ENCODE measurements at regions not wholly inside any gene's neighbourhood (a gene's known extent, or its start where the extent isn't known, plus 50 kb on each side); places are given as distances from the start of the nearest gene placed in this dataset.

GRCh38 chr12:124380796-124381455, 86.0 kb downstream of the RFLNA start:
- no peaks in the 10 kb centered on the region for H3K9me3 ChIP-seq
- no peak for TF ChIP-seq POLR2A (IDR thresholded peaks at IDR 0.05)
- TF ChIP-seq CTCF (IDR thresholded peaks at IDR 0.05), result no peak
- 44 to 54% (median 53%) methylated on average over 8 of the region's 8 CpGs for WGBS, 4 donors
- no peaks in the 10 kb centered on the region for H3K27me3 ChIP-seq
- H3K36me3 ChIP-seq, result peaks cover 0 to 81% (median 65%) of the 10 kb centered on the region in 9 donors
- peaks cover 21 to 78% (median 58%) of the 10 kb centered on the region in 12 donors for H3K4me1 ChIP-seq
- peak overlapping the region; percentile 74 to 96 (median 86) for H3K27ac ChIP-seq
- ATAC-seq (no peak), DNase-seq (no peak)
- intact Hi-C loops (cut with DNase I), result loop anchor here in 9 of 10 donors (1.0 to 10.0 kb wide), 12 partner anchors 12 to 386 kb away; partner anchors contain the start of gene NCOR2 (in 3 of the 9)
- H3K4me3 ChIP-seq, result no peak overlapping the region

GRCh38 chr12:124379938-124380754, 85.3 kb downstream of the RFLNA start:
- H3K36me3 ChIP-seq, result peaks cover 0 to 84% (median 68%) of the 10 kb centered on the region in 9 donors
- WGBS, 4 donors, result 6 to 12% (median 9%) methylated on average over 17 to 31 of the region's 31 CpGs

GRCh38 chr12:124379379-124379937, 84.6 kb downstream of the RFLNA start:
- intact Hi-C loops (cut with DNase I), result loop anchor here in 2 of 10 donors (1.0 to 10.0 kb wide), 3 partner anchors 24 to 105 kb away; no protein-coding TSS in a partner anchor
- Histone ChIP-seq H3K27me3 (no peaks in the 10 kb centered on the region), H3K36me3 (peaks cover 0 to 84% (median 68%) of the 10 kb centered on the region in 9 donors), H3K4me3 (no peak overlapping the region), H3K4me1 (peaks cover 21 to 63% (median 47%) of the 10 kb centered on the region in 12 donors), H3K27ac (peak overlapping the region; percentile 74 to 96 (median 86)), H3K9me3 (no peaks in the 10 kb centered on the region)
- ATAC-seq (no peak), DNase-seq (no peak)
- WGBS, 4 donors, result 34 to 69% (median 59%) methylated on average over 7 to 17 of the region's 17 CpGs
- TF ChIP-seq CTCF (IDR thresholded peaks at IDR 0.05) (no peak), POLR2A (IDR thresholded peaks at IDR 0.05) (no peak)

More at GRCh38 chr12:124379938-124380754, 85.3 kb downstream of the RFLNA start:
- Histone ChIP-seq H3K27ac (peak overlapping the region; percentile 74 to 96 (median 86)), H3K4me1 (peaks cover 21 to 70% (median 51%) of the 10 kb centered on the region in 12 donors), H3K27me3 (no peaks in the 10 kb centered on the region), H3K4me3 (peak overlapping the region in 3 of 12 donors; percentile 3 to 25 (median 23)), H3K9me3 (no peaks in the 10 kb centered on the region)
- TF ChIP-seq POLR2A (IDR thresholded peaks at IDR 0.05) (no peak), CTCF (IDR thresholded peaks at IDR 0.05) (peak; percentile 26 to 80 (median 54))
- ATAC-seq, result peak; percentile 36 to 71 (median 54)
- intact Hi-C loops (cut with DNase I), result loop anchor here (1.0 to 10.0 kb wide), 15 partner anchors 11 to 387 kb away; partner anchors contain the start of gene NCOR2 (in 3 of the 10)
- peak; percentile 71 to 85 (median 78) for DNase-seq
